Stimulated activated CD8-positive, alpha-beta memory T cell treated with anti-CD3 and anti-CD28 coated beads, Interleukin-12 subunit alpha, Interleukin-12 subunit beta, amount 100 ng/mL, for 1 hour (primary cell): ENCODE measurements at regions not wholly inside any gene's neighbourhood (a gene's known extent, or its start where the extent isn't known, plus 50 kb on each side); places are given as distances from the start of the nearest gene placed in this dataset.

ENCODE experiments used
- DNase-seq: peaks from one replicate; pipeline ENCODE4 v3.0.0-alpha.2; 2020; ENCODE audit warnings: low read depth

DNA sequence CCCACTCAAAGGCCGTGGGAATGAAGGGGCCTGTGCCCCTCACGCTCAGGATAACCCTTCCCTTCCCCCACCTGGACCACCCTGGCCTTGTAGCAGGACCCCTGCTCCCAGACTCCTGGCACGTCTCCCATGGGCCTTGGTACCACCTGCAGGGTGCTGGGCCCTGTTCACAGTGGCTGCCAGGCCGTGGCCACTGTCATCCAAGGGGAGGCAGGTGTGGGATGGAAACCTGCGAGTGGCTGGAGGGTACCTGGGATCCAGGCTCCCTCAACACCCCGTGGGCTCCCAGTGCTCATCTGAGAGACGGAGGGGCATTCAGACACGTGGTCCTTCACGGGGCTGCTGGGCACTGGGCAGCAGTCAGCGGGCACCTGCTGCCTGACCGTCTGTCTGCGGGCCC lies 75.6 kb upstream of the CIBAR2 start:
- no peak for DNase-seq

DNA sequence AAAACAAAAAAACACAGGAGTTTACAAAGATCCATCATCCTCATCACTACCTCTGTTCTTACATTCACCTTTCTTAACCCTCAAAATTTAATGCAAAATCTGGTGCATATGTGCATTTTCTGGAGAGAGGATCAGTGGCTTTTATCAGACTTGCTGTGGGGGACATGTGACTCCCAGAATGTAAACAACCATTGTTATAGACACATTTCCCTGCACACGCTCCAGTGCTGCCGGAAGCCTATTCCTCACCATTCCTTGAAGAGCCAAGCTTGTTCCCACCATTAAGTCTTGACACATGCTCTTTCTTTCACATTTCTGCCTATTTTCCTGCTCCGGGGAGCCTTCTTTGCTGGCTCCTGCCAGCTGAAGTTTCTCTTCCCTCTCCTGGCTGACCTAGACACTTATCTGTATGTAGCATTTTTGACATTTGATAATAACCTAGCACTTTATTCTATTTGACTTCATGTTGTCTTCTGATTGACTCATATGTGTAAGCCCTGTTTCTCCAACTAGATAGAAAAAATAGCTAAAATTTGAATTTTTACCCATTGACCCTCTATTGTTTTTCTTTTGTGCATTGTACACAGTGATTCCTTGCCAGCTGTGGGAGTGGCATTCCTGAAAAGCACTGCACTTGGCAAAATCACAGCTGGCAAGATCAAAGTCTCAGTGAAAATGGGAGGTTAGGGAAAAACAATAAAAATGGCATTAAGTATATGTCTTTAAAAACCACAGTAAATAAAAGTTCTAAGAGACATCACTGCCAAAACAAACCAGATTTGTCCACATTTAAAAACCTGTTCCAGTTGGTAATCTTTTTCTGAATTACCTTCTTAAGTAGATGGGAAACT lies 76.8 kb upstream of the CIBAR2 start:
- DNase-seq: no peak

DNA sequence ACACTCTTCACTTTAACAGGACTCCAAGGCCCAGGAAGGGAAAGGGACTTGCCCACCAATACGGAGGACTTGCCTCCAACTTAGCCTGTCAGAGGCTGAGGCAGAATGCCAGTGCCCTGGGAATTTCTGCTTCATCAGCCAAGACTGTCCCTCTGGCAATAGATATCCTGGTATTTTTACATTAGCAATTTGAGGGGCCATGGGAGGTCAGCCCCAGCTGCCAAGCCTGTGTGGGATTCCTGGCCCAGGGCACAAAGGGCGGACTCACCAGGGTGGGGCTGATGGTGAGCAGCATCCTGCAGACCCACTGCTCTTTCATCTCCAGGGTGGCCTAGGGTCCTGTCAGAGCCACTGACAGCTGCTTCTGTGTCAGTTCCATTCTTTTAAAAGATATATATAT lies 78.3 kb upstream of the CIBAR2 start:
- DNase-seq: no peak

DNA sequence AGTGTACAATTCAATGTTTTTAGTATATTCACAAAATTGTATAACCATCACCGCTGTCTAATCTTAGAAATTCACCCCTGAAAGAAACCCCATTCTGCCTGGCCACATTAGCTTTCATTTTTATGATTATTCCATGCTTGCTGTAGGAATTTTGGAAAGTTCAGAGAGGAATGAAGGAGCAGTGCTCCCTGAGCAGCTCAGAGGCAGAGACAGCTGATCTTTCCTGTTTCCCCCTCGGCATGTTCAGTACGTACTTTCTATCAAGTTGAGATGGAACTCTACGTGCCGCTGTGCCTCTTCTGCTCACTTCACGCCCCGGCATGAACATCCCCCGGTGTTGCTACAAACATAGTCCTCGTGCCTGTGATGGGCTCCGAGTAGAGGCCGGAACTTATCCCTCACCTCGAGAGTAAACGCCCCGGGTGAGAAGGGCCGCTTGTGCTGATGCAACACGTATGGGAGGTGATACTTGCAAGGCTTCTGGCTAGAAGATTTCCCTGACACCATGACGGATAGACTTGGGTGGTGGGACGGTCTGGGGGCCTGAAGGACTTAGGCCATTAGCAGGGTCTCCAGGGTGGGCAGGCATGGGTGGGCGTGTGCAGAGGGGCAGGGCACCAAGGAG lies 79.2 kb upstream of the CIBAR2 start:
- no peak for DNase-seq

DNA sequence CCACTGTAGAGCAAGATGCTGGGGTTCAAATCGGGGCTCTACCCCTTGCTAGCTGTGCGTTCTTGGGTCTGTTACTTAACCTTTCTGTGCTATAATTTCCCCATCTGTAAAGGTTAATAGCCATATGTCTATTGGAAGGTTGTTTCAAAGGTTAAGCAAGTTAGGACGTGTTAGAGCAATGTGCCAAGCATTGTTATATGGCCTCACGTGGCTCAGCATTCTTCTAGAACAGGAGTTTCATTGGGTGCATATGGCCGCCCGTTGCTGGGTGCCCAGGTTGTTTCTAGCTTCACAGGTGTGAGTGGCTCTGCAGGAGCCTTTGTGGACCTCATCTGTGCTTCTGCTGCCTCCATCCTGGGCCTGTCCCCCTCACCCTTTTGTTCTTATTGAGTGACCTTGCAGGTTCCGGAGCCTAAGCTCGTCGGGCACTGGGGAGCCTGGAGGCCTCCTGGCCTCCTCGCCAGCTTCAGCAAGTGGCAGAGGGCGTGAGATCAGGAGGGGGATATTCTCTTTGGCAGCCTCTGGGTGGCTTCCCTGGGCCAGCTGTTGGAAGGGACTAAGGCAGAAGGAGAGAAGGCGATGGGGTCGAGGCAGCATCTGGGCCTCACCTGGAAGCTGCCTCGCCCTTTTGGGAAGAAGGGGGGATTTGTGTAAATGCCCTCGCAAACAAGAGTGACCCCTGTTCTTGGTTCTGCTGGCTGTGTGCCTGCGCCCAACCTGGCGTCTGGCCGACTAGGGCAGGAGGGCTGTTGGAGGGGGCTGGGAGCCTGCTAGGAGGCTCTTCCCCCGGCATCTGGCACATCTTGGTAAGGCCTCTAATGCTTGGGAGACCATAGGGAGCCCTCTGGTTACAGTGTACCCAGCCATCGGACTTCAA lies 80.2 kb upstream of the CIBAR2 start:
- no peak for DNase-seq

DNA sequence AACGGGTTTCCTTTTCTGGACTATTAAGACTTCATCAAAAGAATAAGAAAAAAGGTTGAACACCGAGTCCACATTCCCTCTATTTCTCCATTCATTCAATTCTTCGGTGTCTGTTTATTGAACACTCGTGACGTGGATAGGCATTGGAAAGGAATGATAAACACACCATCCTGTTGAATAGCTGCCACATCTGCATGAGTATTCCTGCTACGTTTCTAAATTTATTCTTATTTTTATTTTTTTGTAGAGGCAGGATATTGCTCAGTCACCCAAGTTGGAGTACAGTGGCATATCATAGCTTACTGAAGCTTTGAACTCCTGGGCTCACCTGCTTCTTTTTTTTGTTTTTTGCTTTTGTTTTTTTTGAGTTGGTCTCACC lies 80.8 kb upstream of the CIBAR2 start:
- no peak for DNase-seq

DNA sequence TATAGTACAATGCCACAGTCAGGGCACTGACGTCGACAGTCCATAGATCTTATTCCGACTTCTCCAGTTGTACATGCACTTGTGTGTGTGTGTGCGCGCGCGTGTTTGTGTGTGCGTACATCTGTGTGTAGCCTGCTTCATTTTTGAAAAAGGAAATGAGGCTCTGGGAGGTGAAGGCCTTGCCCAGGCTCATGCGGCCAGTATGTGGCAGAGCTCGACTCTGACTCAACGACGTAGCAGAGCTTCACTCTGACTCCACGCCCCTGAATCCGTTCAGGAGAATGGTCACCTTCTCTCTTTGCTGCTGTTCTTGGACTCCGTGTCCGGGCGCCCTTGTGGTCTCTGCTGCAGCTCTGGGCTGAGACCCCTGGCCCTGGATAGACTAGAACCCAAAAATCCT lies 81.6 kb upstream of the CIBAR2 start:
- DNase-seq: no peak

DNA sequence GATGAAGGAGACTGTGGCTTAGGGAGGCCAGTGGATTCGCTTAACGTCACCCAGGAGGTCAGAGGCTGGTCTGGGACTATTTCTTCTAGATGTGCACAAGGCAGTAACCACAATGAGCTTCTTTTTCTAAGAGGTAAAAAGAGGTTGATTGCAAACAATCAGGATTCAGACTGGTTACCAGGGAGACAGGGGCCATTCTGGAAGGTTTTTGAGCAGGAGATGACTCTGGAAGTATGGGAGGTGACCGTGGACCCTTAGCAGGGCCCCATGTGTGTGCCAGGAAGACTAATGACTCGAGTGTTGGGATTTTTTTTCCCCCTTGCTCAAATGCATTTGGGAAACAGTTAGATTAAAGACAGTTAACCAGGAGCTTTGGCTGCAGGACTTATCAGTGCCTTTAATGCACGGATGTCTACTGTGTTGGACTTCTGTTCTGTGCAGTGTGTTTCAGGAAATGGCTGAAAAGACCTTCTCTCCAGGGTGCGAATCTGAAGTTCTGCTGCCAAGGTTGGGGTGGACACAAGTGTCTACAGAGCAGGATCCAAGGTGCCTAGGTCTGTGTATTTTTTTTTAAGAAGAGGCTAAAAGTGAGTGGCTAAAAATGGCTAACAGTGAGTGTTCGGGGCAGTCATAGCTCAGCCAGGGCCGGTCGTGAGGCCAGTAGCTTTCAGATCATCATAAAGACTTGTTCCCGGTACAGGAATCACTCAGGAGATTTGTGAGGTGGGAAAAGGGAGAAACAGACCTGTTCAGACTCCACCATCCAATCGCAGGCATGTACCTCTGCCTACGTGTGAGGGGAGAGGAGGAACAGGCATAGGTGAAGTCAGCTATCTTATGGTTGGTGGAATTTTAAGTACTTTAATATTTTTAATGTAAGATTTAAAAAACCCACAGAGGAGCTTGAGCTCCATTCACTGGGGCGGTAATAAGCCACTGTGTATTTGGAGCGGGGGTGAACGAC lies 82.3 kb upstream of the CIBAR2 start:
- DNase-seq: no peak

DNA sequence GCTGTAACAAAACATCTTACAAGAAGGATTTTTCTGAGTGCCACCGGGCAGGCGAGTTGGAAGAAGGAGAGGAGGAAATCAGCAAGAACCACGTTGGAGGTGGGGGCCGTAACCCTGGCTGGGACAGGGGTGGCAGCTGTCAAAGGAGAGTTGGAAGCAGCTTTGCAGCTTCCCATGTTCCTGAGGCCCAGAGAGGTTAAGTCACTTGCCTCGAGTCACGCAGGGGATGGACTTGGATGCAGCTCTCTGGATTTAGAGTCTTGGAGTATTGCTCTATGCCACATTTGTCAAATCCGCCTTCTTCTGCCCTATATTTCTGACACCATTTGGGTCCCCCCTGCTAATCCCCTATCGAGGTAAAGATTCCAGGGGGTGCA lies 83.0 kb upstream of the CIBAR2 start:
- no peak for DNase-seq

DNA sequence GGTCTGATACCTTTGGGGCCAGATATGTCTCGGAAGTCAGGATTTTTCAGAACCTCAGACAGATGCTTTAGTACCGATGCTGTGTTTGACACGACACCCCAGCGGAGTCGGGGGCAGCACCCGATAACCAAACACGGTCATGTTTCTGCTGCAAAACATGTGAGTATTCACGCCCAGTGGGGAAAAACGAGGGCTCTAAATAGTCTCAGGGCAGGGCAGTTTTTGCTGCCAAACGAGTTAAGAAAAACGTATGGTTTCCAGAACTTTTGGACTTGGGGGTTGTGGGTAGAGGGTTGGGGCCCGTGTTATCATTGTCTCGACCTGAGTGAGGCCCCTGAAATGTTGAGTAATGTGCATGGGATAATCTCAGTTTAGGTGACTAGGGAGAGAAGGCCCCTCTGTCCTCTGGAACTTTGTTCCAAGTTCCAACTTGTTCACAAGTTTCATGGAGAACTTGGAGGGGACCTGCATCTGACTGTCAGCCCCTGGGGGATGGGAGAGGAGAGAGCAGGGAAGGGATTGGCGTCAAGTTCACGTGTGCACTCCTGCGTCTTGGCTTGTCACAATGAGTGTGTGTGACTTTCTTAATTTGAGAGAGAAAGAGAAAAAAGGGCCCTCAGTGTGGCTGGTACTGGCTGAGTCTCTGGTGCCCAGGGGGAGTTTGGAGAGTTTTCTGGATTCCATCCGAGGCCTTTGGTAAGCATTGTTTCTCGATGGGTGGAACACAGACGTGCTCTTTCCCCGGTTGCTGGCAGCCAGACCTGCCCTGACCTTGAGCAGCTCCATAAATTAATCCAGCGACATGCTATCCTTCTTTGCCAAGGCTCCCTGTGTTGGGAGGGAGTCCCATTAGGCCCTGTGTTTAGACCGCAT lies 83.9 kb upstream of the CIBAR2 start:
- no peak for DNase-seq

DNA sequence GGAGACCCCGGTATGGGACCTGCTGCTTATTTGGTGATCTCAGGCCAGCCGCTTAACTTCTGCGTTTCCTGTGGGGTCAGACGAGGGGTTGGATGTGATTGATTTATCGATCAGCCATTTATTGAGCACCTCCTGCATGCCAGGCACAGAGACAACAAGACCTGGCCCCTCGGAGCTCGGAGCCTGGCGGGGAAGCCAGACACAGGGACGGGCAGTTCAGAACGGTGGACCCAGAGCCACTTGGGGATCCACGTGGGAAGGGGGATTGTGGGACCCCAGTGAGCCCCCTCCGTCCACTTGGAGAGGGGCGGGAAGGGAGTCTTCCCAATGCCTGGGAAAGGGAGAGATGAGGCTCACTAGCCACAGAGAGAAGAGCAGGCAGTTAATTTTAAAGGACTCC lies 84.7 kb upstream of the CIBAR2 start:
- no peak for DNase-seq

DNA sequence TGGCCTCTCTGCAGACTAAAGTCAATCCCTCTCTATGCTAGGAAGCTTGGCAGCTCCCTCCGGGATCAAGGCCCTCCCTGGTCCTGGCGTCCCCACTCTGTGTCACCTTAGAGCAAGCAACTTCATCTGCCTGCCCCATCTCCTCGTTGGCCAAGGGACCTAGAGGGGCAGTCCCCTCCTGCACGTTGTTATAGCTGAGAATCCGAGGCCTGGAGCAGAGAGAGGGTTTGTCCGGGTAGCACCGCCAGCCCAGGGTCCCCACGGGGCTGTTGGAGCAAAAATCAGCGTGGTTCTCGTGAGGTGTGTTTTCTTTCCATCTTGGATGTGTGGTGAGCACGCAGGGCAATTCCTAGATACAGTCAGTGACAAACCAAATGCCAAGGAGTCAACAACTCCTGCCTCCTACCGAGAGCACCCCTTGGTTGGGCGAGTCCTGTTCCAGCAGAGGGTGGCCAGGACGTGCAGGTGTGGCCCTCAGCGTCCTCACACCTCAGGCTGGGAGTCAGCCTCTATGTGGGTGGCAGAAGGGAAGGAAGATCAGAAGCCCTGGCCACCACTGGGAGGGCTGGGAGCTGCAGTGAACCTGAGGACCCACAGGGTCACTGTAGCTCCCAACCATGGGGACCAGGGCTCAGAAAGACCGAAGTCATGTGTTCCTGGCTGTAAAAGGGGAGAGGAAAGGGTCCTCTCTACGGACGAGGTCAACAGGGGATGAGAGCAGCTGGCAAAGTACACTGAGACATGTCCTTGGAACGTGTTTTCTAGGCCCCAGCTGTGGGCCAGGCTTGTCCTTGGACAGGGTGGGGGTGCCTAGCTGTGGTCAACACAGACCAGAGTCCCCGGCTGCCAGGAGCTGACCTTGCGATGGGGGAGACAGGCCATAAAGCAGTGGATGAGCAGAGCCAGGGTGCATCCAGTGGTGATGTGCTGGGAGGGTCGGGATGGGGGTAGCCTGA lies 85.6 kb upstream of the CIBAR2 start:
- no peak for DNase-seq

DNA sequence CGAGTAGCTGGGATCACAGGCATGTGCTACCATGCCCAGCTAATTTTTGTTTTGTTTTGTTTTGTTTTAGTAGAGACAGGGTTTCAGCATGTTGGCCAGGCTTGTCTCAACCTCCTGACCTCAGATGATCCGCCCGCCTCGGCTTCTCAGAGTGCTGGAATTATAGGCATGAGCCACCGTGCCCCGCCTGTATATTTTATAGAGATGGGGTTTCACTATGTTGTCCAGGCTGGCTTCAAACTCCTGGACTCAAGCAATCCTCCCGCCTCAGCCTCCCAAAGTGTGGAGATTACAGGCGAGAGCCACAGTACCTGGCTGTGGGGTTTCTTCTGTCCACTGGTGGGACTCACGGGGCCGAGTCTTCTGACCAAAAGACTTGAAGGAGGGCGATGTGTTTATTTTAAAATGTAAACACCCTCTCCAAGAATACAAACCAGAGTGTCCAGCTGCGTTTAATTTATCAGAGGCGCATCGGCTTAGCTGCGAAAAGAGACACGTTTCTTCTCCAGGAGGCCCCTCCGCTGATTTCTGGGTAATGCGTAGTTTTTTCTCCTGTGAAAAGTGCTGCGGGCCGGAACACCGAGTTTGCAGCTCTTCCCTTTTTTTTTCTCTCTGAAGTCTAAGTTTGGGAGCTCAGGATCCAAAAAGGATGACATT lies 86.9 kb upstream of the CIBAR2 start:
- no peak for DNase-seq

DNA sequence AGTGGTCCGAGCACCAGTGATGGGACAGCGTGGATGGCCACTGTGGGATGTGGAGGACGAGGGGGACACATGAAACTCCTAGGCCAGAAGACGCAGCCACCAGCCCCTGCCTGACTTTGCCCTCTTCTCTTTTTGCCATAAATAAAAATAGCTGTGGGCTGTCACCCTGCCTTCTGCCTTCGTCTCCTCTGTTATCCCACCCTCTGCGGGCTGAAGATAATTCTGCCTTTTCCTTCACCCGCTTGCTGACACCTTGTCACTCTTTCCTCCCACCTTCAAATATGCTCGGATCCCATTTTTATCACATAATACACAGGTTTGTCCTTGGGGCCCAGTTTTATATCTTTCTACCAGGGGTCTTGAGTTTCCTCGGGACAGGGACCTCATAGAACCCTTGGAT lies 87.6 kb upstream of the CIBAR2 start:
- DNase-seq: no peak

DNA sequence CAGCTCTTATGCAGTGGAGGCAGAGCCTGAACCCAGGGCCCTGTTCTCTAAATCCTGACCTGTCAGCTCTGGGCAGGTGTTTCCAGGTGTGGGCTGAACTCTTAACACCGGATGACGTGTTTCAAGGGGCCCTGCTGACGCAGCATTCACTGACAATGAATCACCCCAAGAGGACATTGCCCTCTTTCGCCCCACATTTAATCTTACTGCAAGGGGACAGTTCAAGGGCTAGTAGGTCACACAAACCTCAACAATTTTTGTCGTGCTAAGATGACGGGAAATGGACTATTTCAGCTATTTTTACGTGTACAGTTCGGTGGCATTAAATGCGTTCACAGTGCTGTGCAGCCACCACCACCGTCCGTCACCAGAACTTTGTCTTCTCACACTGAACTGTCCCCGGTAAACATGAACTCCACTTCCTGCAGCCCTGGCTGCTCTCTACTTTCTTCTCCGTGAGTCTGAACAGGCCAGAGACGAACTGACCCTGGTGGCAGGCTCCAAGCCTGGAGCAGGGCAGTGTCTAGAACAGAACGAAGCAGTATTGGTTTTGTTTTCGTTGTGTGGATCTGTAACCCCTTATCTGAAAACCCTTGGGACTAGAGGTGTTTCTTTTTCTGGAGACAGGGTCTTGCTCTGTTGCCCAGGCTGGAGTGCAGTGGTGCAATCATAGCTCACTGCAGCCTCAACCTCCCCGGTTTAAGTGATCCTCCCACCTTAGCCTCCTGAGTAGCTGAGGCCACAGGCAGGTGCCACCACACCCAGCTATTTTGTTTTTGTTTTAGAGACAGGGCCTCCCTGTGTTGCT lies 88.4 kb upstream of the CIBAR2 start:
- no peak for DNase-seq

DNA sequence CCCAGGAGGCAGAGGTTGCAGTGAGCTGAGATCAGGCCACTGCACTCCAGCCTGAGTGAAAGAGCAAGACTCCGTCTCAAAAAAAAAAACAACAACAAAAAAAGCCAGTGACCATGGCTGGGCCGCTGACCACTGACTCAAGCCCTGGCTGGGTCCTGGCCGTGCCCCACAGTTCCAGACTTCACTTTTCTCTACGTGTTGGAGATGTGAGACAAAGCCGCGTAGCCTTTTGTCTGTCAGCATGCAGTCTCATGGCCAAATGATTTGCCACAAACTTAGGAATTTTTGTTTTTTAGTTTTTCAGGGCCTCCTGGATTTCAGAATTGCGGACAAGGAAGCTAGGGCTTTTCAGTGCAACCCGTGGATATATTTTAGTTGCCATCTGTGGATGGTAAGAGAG lies 89.3 kb upstream of the CIBAR2 start:
- no peak for DNase-seq

DNA sequence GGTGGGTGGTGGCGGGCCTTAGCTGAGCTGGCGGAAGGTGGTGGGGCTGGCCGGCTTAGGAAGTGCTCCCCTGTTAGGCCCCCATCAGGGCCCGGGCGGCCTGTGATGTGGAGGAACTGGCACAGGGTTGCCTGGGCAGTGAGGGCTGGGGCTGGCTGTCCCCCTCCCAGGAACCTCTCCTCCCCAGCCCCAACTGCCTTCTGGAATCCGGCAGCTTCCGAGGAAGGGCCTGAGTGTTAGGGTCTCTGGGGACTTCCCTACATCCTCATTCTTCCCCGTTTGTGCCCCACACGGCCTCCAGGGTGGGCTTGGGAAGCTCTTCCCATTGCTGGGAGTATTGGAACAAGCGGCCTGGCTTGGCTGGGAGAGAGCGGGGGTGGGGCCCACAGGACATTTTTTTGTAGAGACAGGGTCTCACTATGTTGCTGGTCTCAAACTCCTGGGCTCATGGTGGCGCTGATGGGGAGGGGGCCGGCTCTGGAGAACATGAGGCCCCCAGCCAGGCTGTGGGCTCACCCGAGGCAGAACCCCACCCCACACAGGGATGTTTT lies 89.9 kb upstream of the CIBAR2 start:
- DNase-seq: no peak
